CD4-positive, alpha-beta T cell treated with Interleukin-1 beta for 1 hour (primary cell): ENCODE measurements at regions not wholly inside any gene's neighbourhood (a gene's known extent, or its start where the extent isn't known, plus 50 kb on each side); places are given as distances from the start of the nearest gene placed in this dataset.
"Not testable (repeated sequence)": the region's sequence is repeated elsewhere in the genome, so short reads cannot be mapped to it uniquely, and the experiment has no call there.

ENCODE experiments used
- DNase-seq, 2 donors: peaks; one replicate each; pipeline ENCODE4 v3.0.0-alpha.2; 2020 to 2022

DNA sequence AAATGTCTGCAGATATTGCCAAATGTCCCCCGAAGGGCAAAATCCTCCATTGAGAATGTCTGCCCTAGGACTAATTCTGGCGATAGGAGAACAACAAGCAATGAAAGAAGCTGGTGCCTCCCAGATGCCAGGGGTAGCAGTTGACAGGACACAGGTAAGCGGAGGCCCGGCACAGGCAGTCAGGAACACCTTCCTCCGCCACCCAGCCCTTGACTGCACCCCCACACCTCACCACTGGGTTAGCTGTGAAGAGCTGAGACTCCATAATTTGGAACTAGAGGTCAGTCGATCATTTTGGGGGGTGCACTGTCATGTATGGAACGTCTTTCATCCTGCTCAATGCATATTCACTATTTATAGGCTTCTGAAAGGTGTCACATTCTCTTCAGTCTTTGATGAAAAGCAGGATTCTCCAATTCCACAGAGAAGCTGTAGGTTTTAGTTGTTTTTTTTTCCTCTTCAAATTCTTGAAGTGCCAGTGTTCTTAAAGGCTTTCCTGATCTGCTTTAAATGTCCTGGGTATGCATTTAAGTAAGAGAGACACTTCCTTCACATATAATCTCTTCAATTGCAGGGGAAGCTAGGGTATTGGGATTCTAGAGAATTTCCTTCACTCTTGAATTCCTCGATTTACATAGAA, 111.6 kb upstream of the ZFP42 start:
- no peak for DNase-seq

DNA sequence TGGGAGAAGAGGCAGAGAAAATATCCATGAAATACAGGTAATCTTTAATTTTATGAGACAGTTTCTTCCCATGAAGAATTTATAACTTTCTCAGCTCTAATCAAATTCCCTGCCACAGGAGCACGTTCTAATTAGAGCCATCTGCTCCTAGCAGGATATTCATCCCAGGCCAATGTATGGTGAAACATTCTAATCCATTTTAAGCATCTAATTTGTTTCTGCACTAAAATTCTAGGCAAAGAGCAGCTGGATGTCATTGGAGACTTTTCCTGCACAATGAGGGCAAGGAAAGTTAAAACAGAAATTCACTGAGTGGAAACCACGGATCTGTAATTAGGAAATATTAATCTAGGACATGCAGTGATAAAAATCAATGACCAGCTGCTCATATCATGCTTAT, 107.7 kb upstream of the ZFP42 start:
- no peak for DNase-seq

DNA sequence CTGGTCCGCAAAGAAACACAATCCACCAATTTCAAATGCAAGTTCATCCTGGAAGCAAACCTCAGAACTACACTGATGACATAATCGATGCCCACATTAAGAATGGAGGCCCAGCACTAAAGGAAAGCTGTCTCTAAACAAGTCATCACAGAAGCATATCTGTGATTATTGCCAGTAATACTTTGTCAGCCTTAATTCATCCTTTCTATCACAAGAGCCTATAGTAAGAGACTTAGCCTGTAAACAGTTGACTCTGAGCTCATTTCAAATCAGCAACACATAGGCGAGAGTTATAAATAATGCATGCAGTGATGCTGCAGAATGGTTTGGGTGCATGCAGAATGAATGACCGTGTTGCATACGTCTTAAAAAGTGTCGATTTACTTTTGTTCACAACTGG, 105.9 kb upstream of the ZFP42 start:
- DNase-seq = no peak

DNA sequence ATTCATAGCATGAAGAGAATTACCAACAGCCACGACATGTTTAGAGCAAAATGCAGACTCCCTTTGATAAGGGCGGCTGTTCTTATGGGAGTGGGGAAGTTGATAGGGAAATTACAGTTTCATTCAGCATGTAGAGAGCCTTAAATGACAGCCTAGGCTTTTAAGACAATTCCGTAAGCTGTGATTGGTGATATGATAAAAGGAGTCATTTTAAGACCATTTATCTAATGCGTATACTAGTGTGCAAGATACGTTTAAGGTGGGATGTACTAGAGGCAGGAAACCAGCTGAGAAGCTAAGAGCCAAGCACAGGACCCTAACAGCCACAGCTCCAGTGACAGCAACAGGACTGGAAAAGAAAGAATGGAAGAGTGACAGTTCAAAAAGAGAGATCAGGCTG, 102.2 kb upstream of the ZFP42 start:
- DNase-seq = no peak

DNA sequence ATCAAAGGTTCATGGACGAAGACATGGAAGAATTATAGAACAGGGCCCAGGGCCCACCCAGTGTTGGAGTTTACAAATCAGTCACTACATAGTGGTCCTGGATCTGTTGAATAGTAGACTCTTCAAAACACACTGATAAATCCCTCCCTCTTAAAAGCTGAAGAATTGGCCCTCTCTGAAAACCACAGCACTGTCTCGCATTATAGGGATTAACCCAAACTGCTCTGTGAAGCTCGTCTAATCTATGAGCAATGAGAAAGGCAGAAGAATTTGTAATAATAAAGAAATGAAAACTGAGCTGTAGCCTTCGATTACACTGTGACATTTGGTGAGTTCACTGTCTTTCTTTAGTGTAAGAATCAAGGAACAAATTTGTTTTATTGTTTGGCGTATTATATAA, 92.5 kb upstream of the ZFP42 start:
- no peak for DNase-seq

DNA sequence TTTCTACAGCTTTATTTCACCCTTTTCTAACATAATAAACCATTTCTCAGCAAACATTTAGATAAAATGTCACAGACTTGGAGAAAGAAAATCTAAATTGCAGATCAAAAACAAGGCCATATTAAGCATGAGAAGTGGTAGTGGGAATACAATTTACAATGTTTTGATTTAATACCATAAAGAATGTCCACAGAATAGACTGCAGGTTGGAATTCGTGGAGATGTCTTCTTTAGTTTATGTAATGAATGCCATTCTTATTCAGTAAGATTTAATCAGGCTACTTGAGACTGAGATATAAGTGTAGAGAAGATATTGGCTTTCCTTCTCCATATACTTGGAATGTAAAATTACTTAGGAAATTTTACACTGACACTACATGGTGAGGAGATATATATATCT, 91.9 kb upstream of the ZFP42 start:
- no peak for DNase-seq

DNA sequence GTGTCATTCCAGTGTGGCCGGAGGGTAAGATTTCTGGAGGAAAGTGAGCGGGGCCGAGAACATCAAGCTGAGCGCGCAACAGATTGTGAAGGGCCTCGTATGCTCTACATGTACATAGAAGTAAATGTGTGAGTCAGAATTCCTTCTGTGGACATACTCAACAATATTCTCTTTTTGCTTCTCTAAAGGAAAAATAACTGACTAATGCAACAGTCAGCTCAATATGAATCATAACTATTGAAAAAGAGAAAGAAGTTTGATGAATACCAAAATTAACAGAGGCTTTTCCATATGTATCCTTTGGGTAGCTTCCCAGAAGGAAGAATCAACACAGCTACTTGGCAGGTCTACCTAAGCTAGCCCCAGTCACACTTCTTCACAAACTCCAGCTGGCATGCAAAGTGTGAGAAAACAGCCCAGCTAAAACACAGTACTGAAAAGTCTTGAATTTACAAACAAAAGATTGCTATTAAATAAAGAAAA, 87.5 kb upstream of the ZFP42 start:
- DNase-seq = no peak

DNA sequence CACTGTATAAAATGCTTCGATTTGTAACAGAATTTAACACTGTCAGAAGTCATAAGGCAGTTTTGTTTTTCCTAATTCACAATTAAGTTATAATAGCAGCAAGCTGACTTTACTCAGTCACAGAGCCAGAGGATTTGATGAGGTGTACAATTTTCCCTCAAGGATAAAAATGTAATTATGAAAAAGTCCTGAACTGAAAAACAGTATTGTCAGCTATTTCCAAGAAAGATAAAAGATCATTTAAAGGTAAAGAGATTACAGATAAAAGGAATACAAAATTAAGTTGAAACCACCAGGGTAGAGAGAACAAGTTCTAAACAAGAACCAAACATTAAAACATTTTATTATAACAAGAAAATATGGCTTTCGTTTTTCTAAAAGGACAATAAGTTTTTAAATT, 86.8 kb upstream of the ZFP42 start:
- DNase-seq = no peak

DNA sequence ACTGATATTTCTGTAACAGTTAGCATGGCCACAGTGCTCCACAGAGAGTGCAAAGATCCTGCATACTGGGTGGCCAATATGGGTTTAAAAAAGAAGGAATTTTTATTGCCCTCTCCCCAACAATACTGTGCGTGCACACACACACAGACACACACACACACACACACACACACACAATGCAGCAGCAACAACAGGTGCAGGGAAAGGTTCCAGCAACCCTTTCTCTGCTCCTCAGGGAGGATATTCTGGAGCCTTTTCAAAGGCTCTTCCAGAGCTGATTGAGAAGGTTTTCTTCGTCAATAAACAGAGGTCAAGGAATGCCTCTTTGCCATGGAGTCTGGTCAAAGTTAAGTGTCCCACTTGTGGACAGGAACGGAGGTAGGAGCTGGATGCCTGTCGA, 84.8 kb upstream of the ZFP42 start:
- DNase-seq = no peak

DNA sequence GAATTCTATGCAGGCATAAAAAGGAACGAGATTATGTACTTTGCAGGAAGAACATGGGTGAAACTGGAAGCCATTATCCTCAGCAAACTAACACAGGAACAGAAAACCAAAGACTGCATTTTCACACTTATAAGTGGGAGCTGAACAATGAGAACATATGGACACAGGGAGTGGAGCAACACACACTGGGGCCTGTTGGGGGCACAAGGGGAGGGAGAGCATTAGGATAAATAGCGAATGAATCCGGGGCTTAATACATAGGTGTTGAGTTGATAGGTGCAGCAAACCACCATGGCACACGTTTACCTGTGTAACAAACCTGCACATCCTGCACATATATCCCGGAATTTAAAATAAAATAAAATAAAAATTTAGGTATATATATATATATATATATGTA, 80.2 kb upstream of the ZFP42 start:
- not testable (repeated sequence) for DNase-seq

DNA sequence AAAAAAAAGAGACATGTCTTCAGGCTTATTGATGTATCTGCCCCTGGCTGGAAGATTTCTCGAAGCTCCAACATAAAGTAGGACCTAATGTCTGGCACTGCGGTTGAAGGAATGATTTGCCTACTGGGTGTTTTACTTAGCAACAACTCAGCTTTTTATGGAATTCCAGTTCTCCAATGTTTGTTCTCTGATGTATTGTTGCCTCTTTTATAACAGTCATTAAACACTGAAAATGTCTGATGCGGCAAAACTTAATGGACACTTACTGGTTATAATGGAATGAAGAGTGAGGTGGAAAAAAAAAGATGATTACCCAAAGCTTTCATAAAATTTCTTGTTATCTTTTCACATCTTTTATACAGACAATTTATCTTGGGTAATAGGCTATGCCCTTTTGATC, 75.6 kb upstream of the ZFP42 start:
- DNase-seq = no peak

DNA sequence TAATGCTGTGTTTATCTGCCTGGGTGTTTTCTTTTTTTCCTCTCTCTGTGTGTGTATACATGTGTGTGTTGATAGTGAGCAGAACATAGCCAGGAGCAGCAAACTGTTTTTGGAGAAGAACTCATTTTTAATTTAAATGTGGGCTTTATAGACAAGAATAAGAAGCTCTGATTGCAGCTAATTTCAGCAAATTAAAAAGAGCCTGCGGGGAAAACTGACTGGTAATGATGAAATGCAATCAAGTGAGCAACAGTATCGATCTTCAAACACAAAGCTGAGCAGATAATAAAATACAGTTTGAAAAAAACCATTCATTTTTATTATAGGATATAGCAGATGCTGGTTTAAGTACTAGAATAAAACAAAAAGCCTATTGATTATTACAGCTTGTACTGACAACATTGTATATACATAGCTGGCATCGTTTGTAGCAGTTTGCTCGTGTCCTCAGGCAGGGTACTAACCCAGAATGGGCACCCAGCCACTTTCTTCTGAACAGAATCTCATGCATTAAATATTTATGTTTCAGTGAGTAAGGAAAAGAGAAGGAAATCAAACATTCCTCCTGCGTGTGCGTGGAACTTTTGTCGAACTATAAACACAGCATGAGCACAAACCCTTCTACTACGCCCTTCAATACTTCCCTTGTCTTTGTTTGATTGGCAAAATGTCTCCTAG, 73.5 kb upstream of the ZFP42 start:
- no peak for DNase-seq

DNA sequence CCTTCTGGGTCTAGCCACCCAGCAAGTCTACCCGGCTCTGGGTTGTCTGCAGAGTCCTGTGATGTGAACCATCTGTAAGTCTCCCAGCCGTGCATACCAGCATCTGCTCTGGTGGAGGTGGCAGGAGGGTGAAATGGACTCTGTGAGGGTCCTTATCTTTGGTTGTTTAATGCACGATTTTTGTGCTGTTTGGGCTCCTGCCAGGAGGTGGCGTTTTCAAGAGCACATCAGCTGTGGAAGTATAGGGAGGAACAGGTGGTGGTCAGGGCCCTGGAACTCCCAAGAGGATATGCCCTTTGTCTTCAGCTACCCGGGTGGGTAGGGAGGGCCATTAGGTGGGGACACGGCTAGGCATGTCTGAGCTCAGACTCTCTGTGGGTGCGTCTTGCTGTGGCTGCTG, 66.5 kb upstream of the ZFP42 start:
- DNase-seq = no peak

DNA sequence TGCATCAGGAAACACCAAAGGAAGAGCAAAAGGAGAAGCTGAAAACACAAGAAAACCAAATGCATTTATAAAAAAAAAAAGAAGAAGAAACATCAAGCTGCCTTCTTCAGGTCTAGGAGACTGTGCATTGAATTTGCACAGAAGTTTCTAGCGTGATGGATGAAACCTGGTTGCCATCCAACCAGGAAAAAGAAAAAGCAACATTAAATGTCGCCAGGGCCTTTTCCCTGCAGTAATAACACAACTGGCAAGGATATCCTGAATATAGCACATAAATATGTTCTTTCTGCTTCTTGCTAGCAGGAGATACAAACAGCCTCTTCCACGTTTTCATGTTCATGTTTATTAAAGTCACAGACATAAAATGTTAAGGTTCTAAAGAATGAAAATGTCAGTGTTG, 60.8 kb upstream of the ZFP42 start:
- DNase-seq = no peak

DNA sequence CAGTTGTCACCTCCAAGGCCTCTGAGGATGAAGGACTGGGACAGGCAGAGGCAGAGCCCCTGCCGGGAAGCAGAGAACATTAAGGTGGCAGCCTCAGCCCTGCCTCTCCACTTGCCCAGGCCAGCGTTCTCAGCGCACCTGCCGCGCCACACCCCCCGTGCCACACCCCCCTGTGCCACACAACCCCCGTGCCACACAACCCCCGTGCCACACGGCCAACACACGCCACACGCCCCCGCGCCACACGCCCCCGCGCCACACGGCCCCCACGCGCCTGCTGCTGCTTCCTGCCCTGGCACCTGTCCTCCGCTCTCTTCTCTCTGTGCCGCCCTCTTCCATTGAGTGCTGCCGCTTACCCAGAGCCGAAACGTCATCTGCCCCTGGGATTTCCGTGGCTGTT, 58.0 kb upstream of the ZFP42 start:
- no peak for DNase-seq

DNA sequence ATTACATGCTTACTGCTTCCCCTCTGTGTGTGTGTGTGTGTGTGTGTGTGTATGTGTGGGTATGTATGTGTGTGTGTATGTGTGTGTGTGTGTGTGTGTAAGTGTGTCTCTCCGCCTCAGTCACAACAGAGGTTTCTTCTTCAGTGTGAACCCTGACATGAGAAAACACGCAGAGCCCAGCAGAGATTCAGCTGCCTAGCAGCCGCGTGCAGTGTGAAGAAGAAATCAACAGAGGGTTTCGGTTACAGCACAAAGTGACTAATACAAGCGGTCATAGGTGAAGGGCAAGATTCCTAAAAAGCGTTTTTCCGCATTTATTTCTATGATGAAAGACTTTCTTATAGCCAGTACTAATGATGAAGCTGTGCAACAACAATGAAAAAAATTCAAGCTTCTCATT, 55.3 kb upstream of the ZFP42 start:
- DNase-seq = no peak

DNA sequence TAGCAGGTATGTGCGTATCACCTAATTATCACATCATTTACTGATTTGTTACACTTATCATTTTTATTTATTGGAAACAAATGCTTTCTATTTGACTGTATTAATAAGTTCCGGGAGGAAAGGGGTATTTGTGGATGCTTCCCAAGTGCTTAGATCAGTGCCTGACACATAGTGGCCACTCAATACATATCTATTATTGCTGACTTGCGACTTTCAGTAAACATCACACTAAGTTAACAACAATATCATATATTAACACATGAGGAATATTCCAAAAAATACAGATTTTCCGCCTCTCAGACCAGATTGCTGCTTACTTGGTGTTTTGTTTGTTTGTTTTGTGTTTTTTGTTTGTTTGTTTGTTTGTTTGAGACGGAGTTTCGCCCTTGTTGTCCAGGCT, 52.6 kb upstream of the ZFP42 start:
- DNase-seq = no peak

DNA sequence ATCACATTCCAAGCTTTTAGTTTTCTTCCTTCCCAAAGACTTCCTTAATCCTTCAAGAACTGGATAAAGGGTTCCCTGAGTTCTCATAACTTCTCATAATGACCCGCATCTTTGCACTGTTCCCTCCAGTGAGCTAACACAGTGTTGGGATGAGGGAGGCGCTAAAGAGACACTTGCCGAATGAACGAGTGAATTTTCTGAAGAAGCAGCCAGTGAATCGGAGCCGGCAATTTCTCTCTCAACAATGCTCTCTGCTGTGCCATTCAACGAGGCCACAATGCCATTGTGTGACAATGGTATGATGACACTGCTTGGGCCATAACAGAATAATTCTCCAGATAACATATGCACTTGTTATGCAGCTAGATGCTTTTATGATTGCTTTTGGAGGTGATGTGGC, 51.4 kb upstream of the ZFP42 start:
- DNase-seq = no peak
